NCI-H128 (cell line): ENCODE measurements at regions not wholly inside any gene's neighbourhood (a gene's known extent, or its start where the extent isn't known, plus 50 kb on each side); places are given as distances from the start of the nearest gene placed in this dataset.

Experiments
- DNase-seq: peaks from one replicate; lab custom pipeline; 2025; ENCODE audit not compliant: unreplicated experiment; lab: John Stamatoyannopoulos, UW

- no peak for DNase-seq
Observed at GRCh38 chr1:208825300-208825699, 581.1 kb upstream of the PLXNA2 start.

- no peak for DNase-seq
Observed at GRCh38 chr1:208829595-208829994, 585.4 kb upstream of the PLXNA2 start.

GRCh38 chr1:208834381-208835096 lies 590.4 kb upstream of the PLXNA2 start:
- DNase-seq = no peak

- DNase-seq = no peak
Observed at GRCh38 chr1:208835097-208835463, 590.9 kb upstream of the PLXNA2 start.

GRCh38 chr1:208835781-208836180 lies 591.6 kb upstream of the PLXNA2 start:
- DNase-seq = no peak

- peak; percentile 36 for DNase-seq
Observed at GRCh38 chr1:208837242-208837641, 593.1 kb upstream of the PLXNA2 start.

GRCh38 chr1:208841436-208841835 lies 597.3 kb upstream of the PLXNA2 start:
- no peak for DNase-seq

- DNase-seq = no peak
Observed at GRCh38 chr1:208842451-208842850, 598.3 kb upstream of the PLXNA2 start.

GRCh38 chr1:208844158-208844557 lies 600.0 kb upstream of the PLXNA2 start:
- no peak for DNase-seq

GRCh38 chr1:208848854-208849253 lies 604.7 kb upstream of the PLXNA2 start:
- no peak for DNase-seq

- no peak for DNase-seq
Observed at GRCh38 chr1:208850442-208850841, 606.3 kb upstream of the PLXNA2 start.

- DNase-seq = no peak
Observed at GRCh38 chr1:208851366-208851765, 607.2 kb upstream of the PLXNA2 start.

GRCh38 chr1:208852911-208853310 lies 608.7 kb upstream of the PLXNA2 start:
- no peak for DNase-seq

- DNase-seq = no peak
Observed at GRCh38 chr1:208855403-208855802, 611.2 kb upstream of the PLXNA2 start.

GRCh38 chr1:208857465-208857864 lies 613.3 kb upstream of the PLXNA2 start:
- DNase-seq = no peak

- DNase-seq = no peak
Observed at GRCh38 chr1:208858738-208859137, 614.6 kb upstream of the PLXNA2 start.

GRCh38 chr1:208864366-208864965 lies 620.3 kb upstream of the PLXNA2 start:
- no peak for DNase-seq

GRCh38 chr1:208866386-208866955 lies 622.3 kb upstream of the PLXNA2 start:
- DNase-seq = no peak

- no peak for DNase-seq
Observed at GRCh38 chr1:208868554-208868953, 624.4 kb upstream of the PLXNA2 start.

- no peak for DNase-seq
Observed at GRCh38 chr1:208874915-208875314, 630.7 kb upstream of the PLXNA2 start.

- no peak for DNase-seq
Observed at GRCh38 chr1:208879022-208879421, 634.8 kb upstream of the PLXNA2 start.

- DNase-seq = no peak
Observed at GRCh38 chr1:208880433-208881100, 636.4 kb upstream of the PLXNA2 start.
